HCT116 (cell line): ENCODE measurements at regions not wholly inside any gene's neighbourhood (a gene's known extent, or its start where the extent isn't known, plus 50 kb on each side); places are given as distances from the start of the nearest gene placed in this dataset.

Experiments used
- ATAC-seq: fragments of 200-7000 bp; cut with Tn5 transposase; 2 replicates; pipeline ENCODE4 v1.9.1; 2020; ENCODE audit warnings: mild to moderate bottlenecking, moderate library complexity
- BruUV-seq: library from RNA; stranded (reverse); fragments of 400-500 nt; replicated peaks from 2 replicates; lab custom pipeline; 2021; lab: Mats Ljungman, UMichigan
- CTCF ChIA-PET: fragments of 300-600 bp; sonication (Branson Sonifier 250); formaldehyde crosslinking; loops from one replicate; lab custom pipeline; 2021; ENCODE audit warnings: antibody characterized with exemption; lab: Charles Lee
- POLR2A ChIA-PET: fragments of 300-600, 350-600 bp; sonication (Branson Sonifier 250); formaldehyde crosslinking; loops from one replicate; lab custom pipeline; 2021; ENCODE audit warnings: antibody characterized with exemption; lab: Charles Lee
- RAD21 ChIA-PET, 2 experiments: fragments of 300-600 bp; sonication (Branson Sonifier 250); formaldehyde crosslinking; loops; one replicate each; lab custom pipeline; 2023; ENCODE audit warnings: low total read pairs in 2 of 2; ENCODE audit not compliant: uncharacterized antibody in 2 of 2, unreplicated experiment in 2 of 2, low non-redundant PET in 1 of 2; lab: Charles Lee
- DNase-seq: peaks from one replicate; pipeline ENCODE4 v3.0.0-alpha.2; 2010; ENCODE audit warnings: low read depth, low spot score
- H2AFZ ChIP-seq: fragments of 200-600 bp; shearing (Covaris generic), sonication (generic); 2 replicates; pipeline ENCODE4 v1.6.1; 2017; ENCODE audit warnings: low read depth, mixed run types, mixed read lengths, antibody characterized with exemption, low read length; ENCODE audit not compliant: poor library complexity, severe bottlenecking
- H3K27ac ChIP-seq: 2 replicates; pipeline ENCODE4 v1.5.1; 2012; ENCODE audit warnings: low read depth, low read length
- H3K27me3 ChIP-seq: fragments of 200-600 bp; sonication (generic); 2 replicates; pipeline ENCODE4 v1.6.1; 2016; ENCODE audit warnings: mixed run types, low read length, mixed read lengths; ENCODE audit not compliant: insufficient read depth
- H3K36me3 ChIP-seq, 2 experiments: fragments of 200-500 bp in 1 of 2; fragments of 200-600 bp in 1 of 2; sonication (Bioruptor generic) in 1 of 2; sonication (generic) in 1 of 2; 2 replicates each; pipeline versions ENCODE4 v1.5.1 to v1.6.1; 2014 to 2016; ENCODE audit warnings: low read length in 2 of 2, inconsistent platforms in 1 of 2, mixed read lengths in 1 of 2, mixed run types in 1 of 2; ENCODE audit not compliant: insufficient read depth in 2 of 2, control insufficient read depth in 1 of 2
- H3K4me1 ChIP-seq, 2 experiments: fragments of 200-600 bp in 1 of 2; sonication (generic) in 1 of 2; 2 replicates each; pipeline versions ENCODE4 v1.5.1 to v1.6.1; 2012 to 2017; ENCODE audit warnings: low read length in 2 of 2, inconsistent platforms in 1 of 2, mild to moderate bottlenecking in 1 of 2, mixed read lengths in 1 of 2, mixed run types in 1 of 2, moderate library complexity in 1 of 2; ENCODE audit not compliant: insufficient read depth in 2 of 2, control insufficient read depth in 1 of 2
- H3K4me2 ChIP-seq: fragments of 200-600 bp; sonication (generic); 2 replicates; pipeline ENCODE4 v1.6.1; 2017; ENCODE audit warnings: mixed run types, low read length, mixed read lengths
- H3K4me3 ChIP-seq, 2 experiments: fragments of 200-600 bp in 1 of 2; sonication (generic) in 1 of 2; replicated peaks in 1 of 2; 2 replicates each; pipeline ENCODE4 v1.5.1; 2011 to 2016; ENCODE audit warnings: low read length in 2 of 2, control low read depth in 1 of 2, low read depth in 1 of 2, mild to moderate bottlenecking in 1 of 2, mixed read lengths in 1 of 2, mixed run types in 1 of 2
- H3K79me2 ChIP-seq: fragments of 200-600 bp; sonication (generic); 2 replicates; pipeline ENCODE4 v1.6.1; 2017; ENCODE audit warnings: mild to moderate bottlenecking, mixed run types, low read length, moderate library complexity, mixed read lengths; ENCODE audit not compliant: insufficient read depth
- H3K9ac ChIP-seq: fragments of 200-600 bp; sonication (generic); 2 replicates; pipeline ENCODE4 v1.6.1; 2016; ENCODE audit warnings: low read length, mixed read lengths
- H3K9me2 ChIP-seq: fragments of 200-600 bp; sonication (generic), shearing (Covaris generic); 2 replicates; pipeline ENCODE4 v1.6.1; 2017; ENCODE audit warnings: mixed run types, mild to moderate bottlenecking, moderate library complexity; ENCODE audit not compliant: insufficient read depth
- H3K9me3 ChIP-seq, 2 experiments: fragments of 200-500 bp in 1 of 2; fragments of 200-600 bp in 1 of 2; sonication (Bioruptor generic) in 1 of 2; sonication (generic) in 1 of 2; 2 replicates each; pipeline ENCODE4 v1.6.1; 2014 to 2017; ENCODE audit warnings: low read length in 2 of 2, mixed read lengths in 2 of 2, inconsistent platforms in 1 of 2, low read depth in 1 of 2, mild to moderate bottlenecking in 1 of 2, mixed run types in 1 of 2, moderate library complexity in 1 of 2; ENCODE audit not compliant: control insufficient read depth in 1 of 2, insufficient read depth in 1 of 2
- H4K20me1 ChIP-seq: fragments of 200-600 bp; sonication (generic), shearing (Covaris generic); 2 replicates; pipeline ENCODE4 v1.6.1; 2017; ENCODE audit warnings: mixed run types, mild to moderate bottlenecking, moderate library complexity; ENCODE audit not compliant: insufficient read depth
- ATF3 ChIP-seq: IDR thresholded peaks from 2 replicates; pipeline ENCODE4 v1.6.1; 2012
- CBX3 ChIP-seq: IDR thresholded peaks from 2 replicates; pipeline ENCODE4 v1.6.1; 2012; ENCODE audit warnings: low read depth
- CEBPB ChIP-seq: IDR thresholded peaks from 2 replicates; pipeline ENCODE4 v1.6.1; 2012; ENCODE audit warnings: low read depth
- EGR1 ChIP-seq: IDR thresholded peaks from 2 replicates; pipeline ENCODE4 v1.6.1; 2012; ENCODE audit warnings: low read depth
- ELF1 ChIP-seq: IDR thresholded peaks from 2 replicates; pipeline ENCODE4 v1.6.1; 2012; ENCODE audit warnings: low read depth, borderline replicate concordance
- EZH2 ChIP-seq: fragments of 200-600 bp; sonication (generic); IDR thresholded peaks from 2 replicates; pipeline ENCODE4 v1.6.1; 2017; ENCODE audit warnings: antibody characterized with exemption, mixed run types
- EZH2phosphoT487 ChIP-seq: fragments of 200-600 bp; IDR thresholded peaks from 2 replicates; pipeline ENCODE4 v1.6.1; 2018; ENCODE audit warnings: antibody characterized with exemption, borderline replicate concordance
- FOSL1 ChIP-seq: IDR thresholded peaks from 2 replicates; pipeline ENCODE4 v1.6.1; 2012; ENCODE audit warnings: low read depth
- JUND ChIP-seq: IDR thresholded peaks from 2 replicates; pipeline ENCODE4 v1.6.1; 2012
- MAX ChIP-seq: IDR thresholded peaks from 2 replicates; pipeline ENCODE4 v1.6.1; 2012
- POLR2A ChIP-seq: IDR thresholded peaks from 2 replicates; pipeline ENCODE4 v1.7.0; 2011; ENCODE audit warnings: borderline replicate concordance; ENCODE audit not compliant: insufficient read depth, insufficient read length; ENCODE audit errors: extremely low read depth
- POLR2AphosphoS5 ChIP-seq: IDR thresholded peaks from 2 replicates; pipeline ENCODE4 v1.6.1; 2011; ENCODE audit warnings: mild to moderate bottlenecking, low read depth, low read length, moderate library complexity
- RAD21 ChIP-seq: IDR thresholded peaks from 2 replicates; pipeline ENCODE4 v1.6.1; 2012; ENCODE audit warnings: low read depth, mild to moderate bottlenecking
- SIN3A ChIP-seq: IDR thresholded peaks from 2 replicates; pipeline ENCODE4 v1.6.1; 2012; ENCODE audit warnings: low read depth
- SP1 ChIP-seq: IDR thresholded peaks from 2 replicates; pipeline ENCODE4 v1.6.1; 2012; ENCODE audit warnings: low read depth
- SRF ChIP-seq: IDR thresholded peaks from 2 replicates; pipeline ENCODE4 v1.6.1; 2012; ENCODE audit warnings: low read depth
- TCF7L2 ChIP-seq: IDR thresholded peaks from 2 replicates; pipeline ENCODE4 v1.7.0; 2011; ENCODE audit warnings: borderline replicate concordance, inconsistent platforms; ENCODE audit not compliant: insufficient read depth, insufficient read length; ENCODE audit errors: extremely low read depth
- ZFX ChIP-seq: fragments of 450-650 bp; IDR thresholded peaks from 2 replicates; pipeline ENCODE4 v1.6.1; 2017
- ZNF274 ChIP-seq: fragments of 200-500 bp; sonication (Bioruptor generic); IDR thresholded peaks from 2 replicates; pipeline ENCODE4 v1.6.1; 2014; ENCODE audit warnings: mild to moderate bottlenecking, low read depth, low read length, inconsistent platforms
- intact Hi-C: fragments of 100-400 bp; cut with micrococcal nuclease; formaldehyde crosslinking; loops from 2 replicates; pipeline ENCODE4 v1.10.0; 2022
- TF ChIP-seq, protein P1 (sequence below): IDR thresholded peaks from 2 replicates; pipeline ENCODE4 v1.6.1; 2012; ENCODE audit warnings: low read depth
- TF ChIP-seq, protein P2 (sequence below): IDR thresholded peaks from 2 replicates; pipeline ENCODE4 v1.6.1; 2011; ENCODE audit warnings: mild to moderate bottlenecking, low read length, moderate library complexity; ENCODE audit not compliant: insufficient replicate concordance; ENCODE audit errors: extremely low read depth

DNA sequence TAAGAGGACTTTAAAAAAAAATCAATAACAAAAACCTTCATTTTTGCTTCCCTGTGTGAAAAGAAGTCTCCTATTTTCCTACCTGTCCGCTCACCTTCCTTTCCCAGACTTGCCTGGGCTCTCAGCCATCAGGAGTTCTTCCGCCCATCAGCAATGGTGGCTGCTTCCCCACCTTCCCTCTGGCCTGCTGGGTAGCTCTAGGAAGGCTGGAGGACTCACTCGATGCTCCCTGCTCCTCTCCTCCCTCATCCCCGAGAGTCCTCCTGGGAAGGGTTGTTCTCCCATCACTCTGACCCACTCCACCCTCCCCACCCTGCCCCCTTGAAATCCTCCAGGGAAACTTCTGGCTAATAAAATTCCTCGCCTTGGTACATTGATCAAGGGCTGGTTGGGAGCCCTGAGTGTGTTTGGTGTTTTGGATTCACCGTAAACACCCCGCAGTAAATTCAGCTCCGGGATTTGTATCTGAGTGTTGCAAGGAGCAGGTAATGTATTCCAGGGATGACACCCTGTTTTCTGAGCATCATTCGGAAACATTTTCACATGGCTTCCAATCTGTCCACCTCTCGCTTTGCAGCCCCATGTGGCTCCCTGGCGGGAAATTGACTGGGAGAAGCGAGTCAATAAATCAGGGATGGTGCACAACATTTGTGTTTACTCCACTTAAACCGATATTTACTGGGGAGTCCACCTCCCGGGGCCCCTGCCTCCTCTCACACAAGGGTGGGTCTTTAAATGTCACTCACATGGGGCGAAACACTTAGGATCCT lies 126.4 kb upstream of the SDK1 start:
- Histone ChIP-seq H3K4me3 (peak overlapping the region; percentile 12 to 34; a peak in 3 of 4 replicates), H3K9me3 (no peaks in the 10 kb centered on the region), H3K27me3 (peaks cover 8% of the 10 kb centered on the region; the same call in 1 of the 2 replicates), H3K27ac (no peak overlapping the region), H2AFZ (peak overlapping the region; percentile 35), H3K9me2 (no peaks in the 10 kb centered on the region), H3K79me2 (no peaks in the 10 kb centered on the region), H3K36me3 (no peaks in the 10 kb centered on the region), H4K20me1 (no peaks in the 10 kb centered on the region), H3K9ac (no peak overlapping the region), H3K4me2 (peak overlapping the region; percentile 19; the same call in 1 of the 2 replicates), H3K4me1 (no peaks in the 10 kb centered on the region)
- ATAC-seq: peak; percentile 67
- DNase-seq: peak; percentile 18
- ChIA-PET CTCF (interaction anchor here (0.6 to 0.7 kb wide), 2 partner anchors 86 to 321 kb away, joined by 3 read pairs; no protein-coding TSS in a partner anchor), POLR2A (no interaction called here), RAD21 (no interaction called here)
- no TSS peak for BruUV-seq
- intact Hi-C loops: no loop called here
- TF ChIP-seq RAD21 (no peak), MAX (no peak), CBX3 (no peak), TCF7L2 (no peak), ZNF274 (no peak), EGR1 (no peak), POLR2AphosphoS5 (0 out of 2 replicates have a peak, but pooled peaks have one; percentile 7), JUND (no peak), ATF3 (no peak), POLR2A (peak; percentile 44), EZH2 (no peak), ZFX (no peak), FOSL1 (no peak), CEBPB (no peak), SRF (no peak), SP1 (no peak), EZH2phosphoT487 (no peak), ELF1 (no peak), SIN3A (no peak)
- TF ChIP-seq, protein P1, sequence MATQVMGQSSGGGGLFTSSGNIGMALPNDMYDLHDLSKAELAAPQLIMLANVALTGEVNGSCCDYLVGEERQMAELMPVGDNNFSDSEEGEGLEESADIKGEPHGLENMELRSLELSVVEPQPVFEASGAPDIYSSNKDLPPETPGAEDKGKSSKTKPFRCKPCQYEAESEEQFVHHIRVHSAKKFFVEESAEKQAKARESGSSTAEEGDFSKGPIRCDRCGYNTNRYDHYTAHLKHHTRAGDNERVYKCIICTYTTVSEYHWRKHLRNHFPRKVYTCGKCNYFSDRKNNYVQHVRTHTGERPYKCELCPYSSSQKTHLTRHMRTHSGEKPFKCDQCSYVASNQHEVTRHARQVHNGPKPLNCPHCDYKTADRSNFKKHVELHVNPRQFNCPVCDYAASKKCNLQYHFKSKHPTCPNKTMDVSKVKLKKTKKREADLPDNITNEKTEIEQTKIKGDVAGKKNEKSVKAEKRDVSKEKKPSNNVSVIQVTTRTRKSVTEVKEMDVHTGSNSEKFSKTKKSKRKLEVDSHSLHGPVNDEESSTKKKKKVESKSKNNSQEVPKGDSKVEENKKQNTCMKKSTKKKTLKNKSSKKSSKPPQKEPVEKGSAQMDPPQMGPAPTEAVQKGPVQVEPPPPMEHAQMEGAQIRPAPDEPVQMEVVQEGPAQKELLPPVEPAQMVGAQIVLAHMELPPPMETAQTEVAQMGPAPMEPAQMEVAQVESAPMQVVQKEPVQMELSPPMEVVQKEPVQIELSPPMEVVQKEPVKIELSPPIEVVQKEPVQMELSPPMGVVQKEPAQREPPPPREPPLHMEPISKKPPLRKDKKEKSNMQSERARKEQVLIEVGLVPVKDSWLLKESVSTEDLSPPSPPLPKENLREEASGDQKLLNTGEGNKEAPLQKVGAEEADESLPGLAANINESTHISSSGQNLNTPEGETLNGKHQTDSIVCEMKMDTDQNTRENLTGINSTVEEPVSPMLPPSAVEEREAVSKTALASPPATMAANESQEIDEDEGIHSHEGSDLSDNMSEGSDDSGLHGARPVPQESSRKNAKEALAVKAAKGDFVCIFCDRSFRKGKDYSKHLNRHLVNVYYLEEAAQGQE: no peak
- TF ChIP-seq, protein P2, sequence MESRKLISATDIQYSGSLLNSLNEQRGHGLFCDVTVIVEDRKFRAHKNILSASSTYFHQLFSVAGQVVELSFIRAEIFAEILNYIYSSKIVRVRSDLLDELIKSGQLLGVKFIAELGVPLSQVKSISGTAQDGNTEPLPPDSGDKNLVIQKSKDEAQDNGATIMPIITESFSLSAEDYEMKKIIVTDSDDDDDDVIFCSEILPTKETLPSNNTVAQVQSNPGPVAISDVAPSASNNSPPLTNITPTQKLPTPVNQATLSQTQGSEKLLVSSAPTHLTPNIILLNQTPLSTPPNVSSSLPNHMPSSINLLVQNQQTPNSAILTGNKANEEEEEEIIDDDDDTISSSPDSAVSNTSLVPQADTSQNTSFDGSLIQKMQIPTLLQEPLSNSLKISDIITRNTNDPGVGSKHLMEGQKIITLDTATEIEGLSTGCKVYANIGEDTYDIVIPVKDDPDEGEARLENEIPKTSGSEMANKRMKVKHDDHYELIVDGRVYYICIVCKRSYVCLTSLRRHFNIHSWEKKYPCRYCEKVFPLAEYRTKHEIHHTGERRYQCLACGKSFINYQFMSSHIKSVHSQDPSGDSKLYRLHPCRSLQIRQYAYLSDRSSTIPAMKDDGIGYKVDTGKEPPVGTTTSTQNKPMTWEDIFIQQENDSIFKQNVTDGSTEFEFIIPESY: no peak
